ENCODE measurements at regions not wholly inside any gene's neighbourhood (a gene's known extent, or its start where the extent isn't known, plus 50 kb on each side); places are given as distances from the start of the nearest gene placed in this dataset.

- no peak for TF ChIP-seq POLR2A (IDR thresholded peaks at IDR 0.05)
- TF ChIP-seq CTCF (IDR thresholded peaks at IDR 0.05 in 8 of 11, conservative IDR thresholded peaks at IDR 0.05 in 3 of 11) = no peak
These were observed 105.6 kb upstream of the MAMLD1 start for GRCh38 chrX:150257353-150258175.

Data from spleen (tissue), 7 donors.